Right lobe of liver (tissue), 6 donors: ENCODE measurements at regions not wholly inside any gene's neighbourhood (a gene's known extent, or its start where the extent isn't known, plus 50 kb on each side); places are given as distances from the start of the nearest gene placed in this dataset.

Experiments used
- ATAC-seq, 4 donors: fragments of 200-7000 bp; cut with Tn5 transposase; one replicate each; pipeline ENCODE4 v1.9.1; 2020; ENCODE audit warnings: mild to moderate bottlenecking in 4 of 4, moderate library complexity in 4 of 4
- DNase-seq, 3 donors: peaks; one replicate each; pipeline ENCODE4 v3.0.0-alpha.2; 2020
- H3K27ac ChIP-seq, 3 donors: fragments of 200-600 bp; one replicate each; pipeline ENCODE4 v1.8.0; 2022
- H3K27me3 ChIP-seq, 2 donors: fragments of 200-600 bp; one replicate each; pipeline ENCODE4 v1.8.0; 2022
- H3K36me3 ChIP-seq, 4 donors: fragments of 200-600 bp; sonication (generic) in 1 of 4; one replicate each; pipeline versions ENCODE4 v1.5.1 to v1.8.0; 2017 to 2022; ENCODE audit warnings: control low read depth in 1 of 4
- H3K4me1 ChIP-seq, 4 donors: fragments of 200-600 bp; sonication (generic) in 1 of 4; one replicate each; pipeline versions ENCODE4 v1.5.1 to v1.8.0; 2017 to 2022; ENCODE audit warnings: control low read depth in 1 of 4
- H3K4me3 ChIP-seq, 3 donors: fragments of 200-600 bp; one replicate each; pipeline ENCODE4 v1.8.0; 2022
- H3K9me3 ChIP-seq, 4 donors: fragments of 200-600 bp; sonication (generic) in 1 of 4; one replicate each; pipeline versions ENCODE4 v1.5.1 to v1.8.0; 2017 to 2022; ENCODE audit warnings: control low read depth in 1 of 4
- CTCF ChIP-seq, 4 donors: fragments of 200-600 bp in 3 of 4; fragments of 450-650 bp in 1 of 4; IDR thresholded peaks; one replicate each; pipeline versions ENCODE4 v1.5.1 to v1.8.0; 2016 to 2022; ENCODE audit warnings: antibody characterized with exemption in 4 of 4, mild to moderate bottlenecking in 2 of 4
- POLR2A ChIP-seq: fragments of 450-650 bp; IDR thresholded peaks from one replicate; pipeline ENCODE4 v1.6.1; 2017; ENCODE audit warnings: antibody characterized with exemption, mild to moderate bottlenecking
- WGBS: methylation state at CpG from one replicate; pipeline ENCODE4 v1.1.6; 2018; ENCODE audit warnings: low coverage, low lambda C conversion rate; ENCODE audit not compliant: insufficient coverage; ENCODE audit errors: missing lambda C conversion rate; 5-methylcytosine and 5-hydroxymethylcytosine counted together
- intact Hi-C, 2 donors: fragments of 100-400 bp; cut with DNase I; formaldehyde crosslinking; loops; one replicate each; pipeline versions ENCODE4 v1.11.2 to v1.14.1; 2022
- donor health status: DM: no; HTN: yes; CAD: no.
- donor health status: DM: no; HTN: no; CAD: no.
- donor health status: DM: no; HTN: no; CAD: no.
- donor health status: DM: no; HTN: yes; CAD: no.
- donor health status: DM: no; HTN: yes; CAD: no.

DNA sequence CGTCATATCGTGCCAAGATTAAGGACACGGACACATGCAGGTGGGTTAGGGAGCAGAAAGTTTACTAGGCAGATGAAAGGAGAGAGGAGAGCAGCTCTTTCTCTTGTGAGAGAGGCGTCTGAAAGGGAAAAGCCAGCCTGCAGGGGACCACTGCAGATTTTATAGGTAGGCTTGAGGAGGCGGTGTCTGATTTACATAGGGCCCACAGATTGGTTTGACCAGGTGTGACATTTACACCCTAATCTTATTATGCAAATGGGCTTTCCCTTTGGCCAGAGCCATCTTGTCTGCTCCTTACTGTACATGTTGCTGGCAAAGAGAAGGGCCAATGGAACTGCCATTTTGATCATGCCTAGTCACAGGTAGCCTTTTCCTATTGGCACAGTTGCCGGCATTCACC, 137.2 kb upstream of the TAF11L2 start:
- intact Hi-C loops = no loop called here

DNA sequence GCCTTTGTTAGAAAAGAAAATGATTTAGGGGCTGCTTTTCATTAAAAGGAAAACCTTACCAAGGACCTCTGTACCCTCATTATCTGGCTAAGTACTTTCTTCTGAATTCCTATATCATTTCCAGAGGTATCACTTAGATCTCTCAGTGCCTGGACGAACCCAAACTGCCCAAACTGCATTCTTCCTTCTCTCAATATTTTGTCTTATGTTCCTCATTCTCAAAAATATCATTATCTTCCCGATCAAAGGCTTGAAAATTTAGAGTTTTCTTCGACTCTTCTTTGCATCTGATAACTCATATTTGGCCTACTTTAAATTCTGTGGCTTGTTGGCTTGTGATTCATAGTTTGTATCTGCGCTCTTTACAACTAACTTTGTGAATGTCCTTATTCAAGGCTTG, 136.7 kb upstream of the TAF11L2 start:
- DNase-seq = no peak
- TF ChIP-seq POLR2A = no peak
- no peak for TF ChIP-seq CTCF (IDR thresholded peaks at IDR 0.05)
- ATAC-seq = no peak
- Histone ChIP-seq H3K9me3 (no peaks in the 10 kb centered on the region), H3K36me3 (no peaks in the 10 kb centered on the region), H3K4me1 (no peaks in the 10 kb centered on the region), H3K27ac (no peak overlapping the region), H3K4me3 (no peak overlapping the region), H3K27me3 (no peaks in the 10 kb centered on the region)
- intact Hi-C loops = no loop called here
- 59% methylated on average over 4 of the region's 4 CpGs for WGBS

More for the DNA sequence above, 137.2 kb upstream of the TAF11L2 start:
- 80% methylated on average over 2 of the region's 6 CpGs for WGBS
- Histone ChIP-seq H3K27ac (no peak overlapping the region), H3K27me3 (no peaks in the 10 kb centered on the region), H3K4me3 (no peak overlapping the region), H3K36me3 (no peaks in the 10 kb centered on the region), H3K4me1 (no peaks in the 10 kb centered on the region), H3K9me3 (no peaks in the 10 kb centered on the region)
- ATAC-seq = no peak
- DNase-seq = no peak
- TF ChIP-seq CTCF (IDR thresholded peaks at IDR 0.05) = no peak

DNA sequence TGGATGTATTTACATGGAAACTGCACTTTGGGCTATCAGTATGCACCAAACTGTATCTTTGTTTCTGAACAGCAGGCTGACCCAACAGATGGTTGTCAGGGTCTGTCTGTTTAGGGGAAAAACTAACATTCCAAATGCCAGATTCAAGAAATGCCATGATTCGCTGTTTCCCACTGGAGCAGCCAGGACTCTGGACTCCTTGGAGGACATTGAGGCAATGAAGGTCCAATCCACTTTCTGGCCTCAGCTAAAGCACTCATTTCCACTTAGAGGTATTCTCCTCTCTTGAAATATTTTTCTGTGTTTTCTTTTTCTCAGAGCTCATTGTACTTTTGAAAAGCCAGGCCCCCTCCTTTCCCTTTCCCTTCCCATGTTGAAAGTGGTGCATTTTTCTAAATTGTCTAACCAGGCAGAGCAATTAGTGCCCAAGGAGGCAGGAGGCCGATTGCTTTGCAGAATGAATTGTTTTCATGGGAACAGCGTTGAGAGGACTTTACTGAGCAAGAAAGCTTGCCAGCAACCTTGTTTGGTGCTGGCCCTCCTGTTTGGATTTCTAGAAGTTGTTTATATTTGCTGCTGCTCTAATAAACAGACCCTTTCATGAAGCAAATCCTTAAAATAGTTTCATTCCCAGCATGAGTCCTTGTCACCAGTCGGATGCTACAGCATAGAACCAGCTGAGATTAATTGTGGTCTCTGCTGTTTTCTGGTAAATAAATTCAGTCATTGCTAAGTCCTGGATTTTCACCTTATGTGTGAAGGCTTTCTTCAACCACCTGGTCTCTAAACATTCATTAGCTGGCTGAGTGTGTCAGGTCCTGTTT, 132.8 kb upstream of the TAF11L2 start:
- Histone ChIP-seq H3K4me1 (no peaks in the 10 kb centered on the region), H3K36me3 (no peaks in the 10 kb centered on the region), H3K27ac (no peak overlapping the region), H3K4me3 (no peak overlapping the region), H3K9me3 (no peaks in the 10 kb centered on the region), H3K27me3 (no peaks in the 10 kb centered on the region)
- no peak for DNase-seq
- WGBS = 32% methylated on average over 4 of the region's 4 CpGs
- ATAC-seq = no peak
- intact Hi-C loops = no loop called here
- no peak for TF ChIP-seq CTCF (IDR thresholded peaks at IDR 0.05)
- TF ChIP-seq POLR2A = no peak

GRCh38 chr5:17365811-17366138, 132.3 kb upstream of the TAF11L2 start:
- 36% methylated on average over 6 of the region's 7 CpGs for WGBS
- H3K9me3 ChIP-seq = no peaks in the 10 kb centered on the region
- H3K4me3 ChIP-seq = no peak overlapping the region
- H3K27me3 ChIP-seq = no peaks in the 10 kb centered on the region
- H3K27ac ChIP-seq = no peak overlapping the region
- ATAC-seq (no peak), DNase-seq (no peak)
- H3K4me1 ChIP-seq = no peaks in the 10 kb centered on the region
- TF ChIP-seq POLR2A = no peak
- TF ChIP-seq CTCF (IDR thresholded peaks at IDR 0.05) = no peak
- intact Hi-C loops = no loop called here
- no peaks in the 10 kb centered on the region for H3K36me3 ChIP-seq
